ENCODE measurements at regions not wholly inside any gene's neighbourhood (a gene's known extent, or its start where the extent isn't known, plus 50 kb on each side); places are given as distances from the start of the nearest gene placed in this dataset.

GRCh38 chr2:48248251-48248933 lies 66.1 kb upstream of the FOXN2 start (continued):
- TF ChIP-seq MAFF (IDR thresholded peaks at IDR 0.05; ENCODE audit: low read depth, low read length) (peak; percentile 63), SYNCRIP (IDR thresholded peaks at IDR 0.05; ENCODE audit: insufficient read depth, low read depth, low read length) (no peak), ZNF614 (CRISPR knock-in tag; IDR thresholded peaks at IDR 0.05; ENCODE audit: borderline replicate concordance) (no peak), ZNF564 (CRISPR knock-in tag; IDR thresholded peaks at IDR 0.05) (no peak), ZNF160 (CRISPR knock-in tag; IDR thresholded peaks at IDR 0.05) (no peak), JUND (CRISPR knock-in tag; IDR thresholded peaks at IDR 0.05) (no peak), ZNF383 (CRISPR knock-in tag; IDR thresholded peaks at IDR 0.05; ENCODE audit: borderline replicate concordance) (no peak), ELK4 (CRISPR knock-in tag; IDR thresholded peaks at IDR 0.05; ENCODE audit: borderline replicate concordance) (no peak), ZFP91 (CRISPR knock-in tag; IDR thresholded peaks at IDR 0.05; ENCODE audit: borderline replicate concordance) (no peak), ASH2L (IDR thresholded peaks at IDR 0.05; ENCODE audit: insufficient read length, low read depth, low read length) (no peak), GPBP1L1 (CRISPR knock-in tag; IDR thresholded peaks at IDR 0.05) (no peak), ZNF318 (CRISPR knock-in tag; IDR thresholded peaks at IDR 0.05) (no peak), JUNB (CRISPR knock-in tag; IDR thresholded peaks at IDR 0.05; ENCODE audit: borderline replicate concordance) (peak; percentile 29; the same call in 1 of the 2 replicates), ZNF350 (CRISPR knock-in tag; IDR thresholded peaks at IDR 0.05; ENCODE audit: borderline replicate concordance, low read depth) (no peak), TFAP4 (IDR thresholded peaks at IDR 0.05; ENCODE audit: borderline replicate concordance, low read depth) (peak; percentile 95)
